Endothelial cell of umbilical vein (primary cell): ENCODE measurements at regions not wholly inside any gene's neighbourhood (a gene's known extent, or its start where the extent isn't known, plus 50 kb on each side); places are given as distances from the start of the nearest gene placed in this dataset.

Experiments
- BruUV-seq: library from RNA; stranded (reverse); fragments of 400-500 nt; replicated peaks from 2 replicates; lab custom pipeline; 2021; lab: Mats Ljungman, UMichigan
- CTCF ChIA-PET: fragments of 300-600, 350-600 bp; sonication (Branson Sonifier 250); formaldehyde crosslinking; loops from one replicate; lab custom pipeline; 2021; ENCODE audit warnings: antibody characterized with exemption, inconsistent platforms; lab: Charles Lee
- POLR2A ChIA-PET: fragments of 300-600, 350-600 bp; sonication (Branson Sonifier 250); formaldehyde crosslinking; loops from one replicate; lab custom pipeline; 2021; ENCODE audit warnings: antibody characterized with exemption, inconsistent platforms; lab: Charles Lee
- DNase-seq: peaks from one replicate; pipeline ENCODE4 v3.0.0-alpha.2; 2011; ENCODE audit warnings: low read depth, low spot score
- FAIRE-seq: peaks from 2 replicates; lab custom pipeline; 2011; peaks lifted over from hg19 to GRCh38; lab: Jason Lieb, UNC
- H2AFZ ChIP-seq: 2 replicates; pipeline ENCODE4 v1.6.0; 2012; ENCODE audit warnings: low read depth, low read length, control low read depth, inconsistent platforms
- H3K27ac ChIP-seq: 2 replicates; pipeline ENCODE4 v1.5.1; 2011; ENCODE audit warnings: low read depth, mild to moderate bottlenecking, control low read depth, low read length, moderate library complexity; ENCODE audit not compliant: insufficient read depth
- H3K27me3 ChIP-seq, 2 experiments: 2 replicates each; pipeline versions ENCODE4 v1.6.0 to v1.6.1; 2011; ENCODE audit warnings: low read length in 2 of 2, mixed read lengths in 1 of 2; ENCODE audit not compliant: control insufficient read depth in 2 of 2, insufficient read depth in 2 of 2
- H3K36me3 ChIP-seq, 2 experiments: 2 replicates in 1 of 2; 3 replicates in 1 of 2; pipeline ENCODE4 v1.5.1; 2011; ENCODE audit warnings: low read length in 2 of 2, mild to moderate bottlenecking in 1 of 2, moderate library complexity in 1 of 2; ENCODE audit not compliant: control insufficient read depth in 2 of 2, insufficient read depth in 2 of 2; ENCODE audit errors: extremely low read depth in 1 of 2
- H3K4me1 ChIP-seq: 3 replicates; pipeline ENCODE4 v1.5.1; 2011; ENCODE audit warnings: mild to moderate bottlenecking, low read length; ENCODE audit not compliant: control insufficient read depth, insufficient read depth; ENCODE audit errors: extremely low read depth
- H3K4me2 ChIP-seq: 2 replicates; pipeline ENCODE4 v1.6.1; 2011; ENCODE audit warnings: low read length, control low read depth, mixed read lengths; ENCODE audit not compliant: insufficient read depth
- H3K4me3 ChIP-seq, 3 experiments: fragments of 200-600 bp in 1 of 3; sonication (generic), shearing (Covaris generic) in 1 of 3; replicated peaks in 1 of 3; 2 replicates each; pipeline ENCODE4 v1.5.1; 2011 to 2016; ENCODE audit warnings: control low read depth in 3 of 3, low read length in 3 of 3, mild to moderate bottlenecking in 2 of 3, inconsistent platforms in 1 of 3, low read depth in 1 of 3, moderate library complexity in 1 of 3; ENCODE audit not compliant: insufficient read depth in 1 of 3
- H3K79me2 ChIP-seq: 2 replicates; pipeline ENCODE4 v1.6.0; 2012; ENCODE audit warnings: low read length, inconsistent platforms; ENCODE audit not compliant: control insufficient read depth, insufficient read depth
- H3K9ac ChIP-seq: replicated peaks from 2 replicates; pipeline ENCODE3; 2011; ENCODE audit warnings: low read length, control low read depth; ENCODE audit not compliant: insufficient read depth; ENCODE audit errors: extremely low read depth
- H3K9me1 ChIP-seq: replicated peaks from 3 replicates; pipeline ENCODE4 v1.6.0; 2011; ENCODE audit warnings: mild to moderate bottlenecking, low read length; ENCODE audit not compliant: control insufficient read depth, insufficient read depth; ENCODE audit errors: extremely low read depth
- H3K9me3 ChIP-seq: replicated peaks from 2 replicates; pipeline ENCODE4 v1.5.1; 2012; ENCODE audit warnings: low read length, inconsistent platforms; ENCODE audit not compliant: control insufficient read depth, insufficient read depth
- H4K20me1 ChIP-seq: replicated peaks from 2 replicates; pipeline ENCODE3; 2011; ENCODE audit warnings: mild to moderate bottlenecking, low read length; ENCODE audit not compliant: control insufficient read depth, insufficient read depth; ENCODE audit errors: extremely low read depth
- EZH2 ChIP-seq: IDR thresholded peaks from 2 replicates; pipeline ENCODE4 v1.6.1; 2012; ENCODE audit warnings: borderline replicate concordance, low read depth, mild to moderate bottlenecking, moderate library complexity, low read length, inconsistent platforms; ENCODE audit not compliant: severe bottlenecking
- FOS ChIP-seq: IDR thresholded peaks from 2 replicates; pipeline ENCODE4 v1.6.1; 2011; ENCODE audit warnings: mild to moderate bottlenecking, low read length, moderate library complexity, borderline replicate concordance; ENCODE audit not compliant: insufficient read depth
- GATA2 ChIP-seq: IDR thresholded peaks from 2 replicates; pipeline ENCODE4 v1.7.0; 2011; ENCODE audit warnings: low read depth, mild to moderate bottlenecking, moderate library complexity, mixed read lengths, low read length; ENCODE audit not compliant: insufficient read length, insufficient read depth
- JUN ChIP-seq: IDR thresholded peaks from 2 replicates; pipeline ENCODE4 v1.6.1; 2011; ENCODE audit warnings: borderline replicate concordance, low read depth; ENCODE audit not compliant: insufficient read length, insufficient read depth
- MAX ChIP-seq: IDR thresholded peaks from 2 replicates; pipeline ENCODE4 v1.6.1; 2011; ENCODE audit not compliant: insufficient read depth, insufficient read length
- MYC ChIP-seq: IDR thresholded peaks from one replicate; pipeline ENCODE4 v1.6.1; 2011; ENCODE audit warnings: mild to moderate bottlenecking, low read depth, low read length
- POLR2A ChIP-seq: IDR thresholded peaks from 2 replicates; pipeline ENCODE4 v1.6.1; 2012; ENCODE audit warnings: low read depth, mild to moderate bottlenecking, control low read depth, low read length
- POLR2AphosphoS5 ChIP-seq: IDR thresholded peaks from 2 replicates; pipeline ENCODE4 v1.6.1; 2012; ENCODE audit warnings: low read depth, mild to moderate bottlenecking, control low read depth, low read length, moderate library complexity; ENCODE audit not compliant: insufficient read depth
- dilution Hi-C: fragments of 300-500 bp; cut with MboI; formaldehyde crosslinking; loops from one replicate; pipeline ENCODE4 v1.15.0; 2019; ENCODE audit warnings: low sequenced_read_pairs; ENCODE audit not compliant: extremely low pct_ligation_motif_present
- intact Hi-C: fragments of 100-400 bp; cut with micrococcal nuclease; formaldehyde crosslinking; loops from one replicate; pipeline ENCODE4 v1.10.0; 2022

GRCh38 chr2:173835726-173836125 is 129.4 kb downstream of the SP3 start:
- peaks cover 2 to 3% of the 10 kb centered on the region in 2 experiments for H3K27me3 ChIP-seq
- no peak for FAIRE-seq
- no peaks in the 10 kb centered on the region for H3K9me3 ChIP-seq
- no peak for DNase-seq
- BruUV-seq = no TSS peak
- no peak overlapping the region for H3K4me2 ChIP-seq
- no peak for TF ChIP-seq EZH2
- no peak for TF ChIP-seq FOS
- no peak for TF ChIP-seq GATA2
- no peak for TF ChIP-seq JUN
- TF ChIP-seq POLR2AphosphoS5 = no peak
- no peak for TF ChIP-seq POLR2A
- no peak for TF ChIP-seq MAX
- no peak for TF ChIP-seq MYC
- H3K27ac ChIP-seq = no peak overlapping the region
- H4K20me1 ChIP-seq = no peaks in the 10 kb centered on the region
- H3K9ac ChIP-seq = no peak overlapping the region
- CTCF ChIA-PET = no interaction called here
- H3K9me1 ChIP-seq = no peaks in the 10 kb centered on the region
- H3K4me3 ChIP-seq = no peak overlapping the region
- H3K36me3 ChIP-seq = no peaks in the 10 kb centered on the region
- no peaks in the 10 kb centered on the region for H3K79me2 ChIP-seq
- H3K4me1 ChIP-seq = no peaks in the 10 kb centered on the region
- dilution Hi-C loops (no loop called here), intact Hi-C loops (no loop called here)
- POLR2A ChIA-PET = no interaction called here
- H2AFZ ChIP-seq = no peak overlapping the region

GRCh38 chr2:173841110-173841509 is 124.1 kb downstream of the SP3 start:
- peaks cover 3 to 13% of the 10 kb centered on the region in 2 experiments for H3K27me3 ChIP-seq
- H3K9ac ChIP-seq = no peak overlapping the region
- H2AFZ ChIP-seq = no peak overlapping the region
- dilution Hi-C loops = no loop called here
- no peak overlapping the region for H3K4me2 ChIP-seq
- H3K79me2 ChIP-seq = no peaks in the 10 kb centered on the region
- H3K9me1 ChIP-seq = no peaks in the 10 kb centered on the region
- CTCF ChIA-PET = no interaction called here
- H4K20me1 ChIP-seq = no peaks in the 10 kb centered on the region
- H3K36me3 ChIP-seq = no peaks in the 10 kb centered on the region
- intact Hi-C loops = no loop called here
- H3K4me3 ChIP-seq = no peak overlapping the region
- TF ChIP-seq GATA2 = no peak
- TF ChIP-seq JUN = no peak
- TF ChIP-seq POLR2A = no peak
- POLR2A ChIA-PET = no interaction called here
- no peaks in the 10 kb centered on the region for H3K9me3 ChIP-seq
- no peak overlapping the region for H3K27ac ChIP-seq
- no TSS peak for BruUV-seq
- no peak for FAIRE-seq
- H3K4me1 ChIP-seq = no peaks in the 10 kb centered on the region
- DNase-seq = no peak
